Mesendoderm (in vitro differentiated cells): ENCODE measurements at regions not wholly inside any gene's neighbourhood (a gene's known extent, or its start where the extent isn't known, plus 50 kb on each side); places are given as distances from the start of the nearest gene placed in this dataset.
A peak's percentile ranks its signal among the peaks of the same experiment; 100 is the strongest.
"Not testable (repeated sequence)": the region's sequence is repeated elsewhere in the genome, so short reads cannot be mapped to it uniquely, and the experiment has no call there.

Experiments used
- DNase-seq: peaks from one replicate; pipeline ENCODE4 v3.0.0; 2013
- H2AK5ac ChIP-seq: 2 replicates; pipeline ENCODE4 v1.6.1; 2013; ENCODE audit warnings: low read length, inconsistent platforms
- H2BK120ac ChIP-seq: 2 replicates; pipeline ENCODE4 v1.6.1; 2013; ENCODE audit warnings: low read depth, mild to moderate bottlenecking, low read length, moderate library complexity, mixed read lengths
- H2BK15ac ChIP-seq: replicated peaks from 2 replicates; pipeline ENCODE4 v1.6.1; 2013; ENCODE audit warnings: low read depth, mild to moderate bottlenecking, moderate library complexity
- H2BK5ac ChIP-seq: 2 replicates; pipeline ENCODE4 v1.6.1; 2013; ENCODE audit warnings: low read length, inconsistent platforms
- H3K18ac ChIP-seq: 2 replicates; pipeline ENCODE4 v1.6.1; 2013; ENCODE audit warnings: mild to moderate bottlenecking, low read length, mixed read lengths
- H3K23ac ChIP-seq: one replicate; pipeline ENCODE4 v1.6.1; 2013; ENCODE audit warnings: low read length
- H3K27ac ChIP-seq: 2 replicates; pipeline ENCODE4 v1.5.1; 2013; ENCODE audit warnings: low read depth, mild to moderate bottlenecking, inconsistent platforms, low read length, moderate library complexity
- H3K27me3 ChIP-seq: 2 replicates; pipeline ENCODE4 v1.6.1; 2013; ENCODE audit warnings: low read length, control low read depth, mild to moderate bottlenecking, inconsistent platforms; ENCODE audit not compliant: insufficient read depth, poor library complexity
- H3K36me3 ChIP-seq: 2 replicates; pipeline ENCODE4 v1.6.1; 2013; ENCODE audit warnings: low read length, inconsistent platforms; ENCODE audit not compliant: control insufficient read depth, insufficient read depth
- H3K4ac ChIP-seq: one replicate; pipeline ENCODE4 v1.6.1; 2013; ENCODE audit warnings: low read depth, mild to moderate bottlenecking, low read length, moderate library complexity
- H3K4me1 ChIP-seq: 2 replicates; pipeline ENCODE4 v1.6.1; 2013; ENCODE audit warnings: low read depth, low read length, inconsistent platforms; ENCODE audit not compliant: control insufficient read depth
- H3K4me2 ChIP-seq: 2 replicates; pipeline ENCODE4 v1.6.1; 2013; ENCODE audit warnings: low read length
- H3K4me3 ChIP-seq: 2 replicates; pipeline ENCODE4 v1.5.1; 2013; ENCODE audit warnings: mild to moderate bottlenecking, low read length
- H3K56ac ChIP-seq: one replicate; pipeline ENCODE4 v1.6.1; 2013; ENCODE audit warnings: low read length
- H3K79me1 ChIP-seq: 2 replicates; pipeline ENCODE4 v1.6.1; 2013; ENCODE audit warnings: low read length, inconsistent platforms
- H3K79me2 ChIP-seq: 2 replicates; pipeline ENCODE4 v1.6.1; 2013; ENCODE audit warnings: mild to moderate bottlenecking, low read length; ENCODE audit not compliant: control insufficient read depth, insufficient read depth
- H3K9ac ChIP-seq: 2 replicates; pipeline ENCODE4 v1.6.1; 2013; ENCODE audit warnings: low read length, inconsistent platforms
- H4K5ac ChIP-seq: one replicate; pipeline ENCODE4 v1.6.1; 2013; ENCODE audit warnings: low read length
- H4K8ac ChIP-seq: one replicate; pipeline ENCODE4 v1.6.1; 2013; ENCODE audit warnings: low read depth, mild to moderate bottlenecking, control low read depth, low read length, moderate library complexity
- WGBS: extraction: QIAGEN DNeasy Blood & Tissue Kit; methylation state at CpG from one replicate; pipeline ENCODE4 v1.1.7; 2013; ENCODE audit warnings: low lambda C conversion rate, missing lambda C conversion rate; ENCODE audit not compliant: insufficient coverage; ENCODE audit errors: extremely low coverage; 5-methylcytosine and 5-hydroxymethylcytosine counted together

GRCh38 chr14:84496677-84497076 lies 1033.3 kb upstream of the FLRT2 start:
- Histone ChIP-seq H3K4me3 (no peak overlapping the region), H3K9ac (no peak overlapping the region), H4K5ac (no peak overlapping the region), H2BK120ac (no peak overlapping the region), H3K79me1 (no peaks in the 10 kb centered on the region), H3K23ac (no peak overlapping the region), H3K4me2 (no peak overlapping the region), H2BK15ac (no peak overlapping the region), H3K4ac (no peak overlapping the region), H3K18ac (no peak overlapping the region), H3K79me2 (no peaks in the 10 kb centered on the region), H2BK5ac (no peak overlapping the region), H3K27me3 (no peaks in the 10 kb centered on the region), H3K56ac (no peak overlapping the region), H3K4me1 (no peaks in the 10 kb centered on the region), H2AK5ac (no peak overlapping the region), H3K27ac (no peak overlapping the region), H3K36me3 (no peaks in the 10 kb centered on the region), H4K8ac (no peak overlapping the region)
- no CpG with 5 or more reads among the region's 2 CpGs for WGBS
- DNase-seq, result no peak

GRCh38 chr14:84512823-84513222 lies 1017.1 kb upstream of the FLRT2 start:
- H3K56ac ChIP-seq, H3K36me3 ChIP-seq, H4K8ac ChIP-seq, H3K4me2 ChIP-seq, H3K79me2 ChIP-seq, H3K9ac ChIP-seq, H2BK5ac ChIP-seq, H3K23ac ChIP-seq, H2BK15ac ChIP-seq, H3K4me1 ChIP-seq, H4K5ac ChIP-seq, H3K4ac ChIP-seq, H2AK5ac ChIP-seq, DNase-seq, H3K4me3 ChIP-seq, H3K18ac ChIP-seq, H3K27ac ChIP-seq, H2BK120ac ChIP-seq, H3K27me3 ChIP-seq, H3K79me1 ChIP-seq: not testable (repeated sequence)
- WGBS, result no CpG with 5 or more reads among the region's 18 CpGs

- Histone ChIP-seq H3K27ac (no peak overlapping the region), H3K36me3 (no peaks in the 10 kb centered on the region), H4K8ac (no peak overlapping the region), H3K27me3 (no peaks in the 10 kb centered on the region), H2AK5ac (no peak overlapping the region), H3K56ac (no peak overlapping the region), H3K4ac (no peak overlapping the region), H4K5ac (no peak overlapping the region), H3K4me2 (no peak overlapping the region), H3K79me2 (no peaks in the 10 kb centered on the region), H3K18ac (no peak overlapping the region), H2BK15ac (no peak overlapping the region), H3K9ac (no peak overlapping the region), H3K4me1 (no peaks in the 10 kb centered on the region), H2BK5ac (no peak overlapping the region), H3K79me1 (no peaks in the 10 kb centered on the region), H3K4me3 (no peak overlapping the region), H3K23ac (no peak overlapping the region), H2BK120ac (no peak overlapping the region)
- peak; percentile 8 for DNase-seq
- WGBS, result no CpG with 5 or more reads among the region's 3 CpGs
Observed at GRCh38 chr14:84519836-84520235, 1010.1 kb upstream of the FLRT2 start.

- Histone ChIP-seq H4K5ac (no peak overlapping the region), H2BK120ac (no peak overlapping the region), H2BK15ac (no peak overlapping the region), H3K36me3 (no peaks in the 10 kb centered on the region), H3K79me1 (no peaks in the 10 kb centered on the region), H3K18ac (no peak overlapping the region), H3K4me3 (no peak overlapping the region), H3K27me3 (no peaks in the 10 kb centered on the region), H3K4me2 (no peak overlapping the region), H3K4me1 (no peaks in the 10 kb centered on the region), H4K8ac (no peak overlapping the region), H3K56ac (no peak overlapping the region), H2AK5ac (no peak overlapping the region), H3K9ac (no peak overlapping the region), H3K23ac (no peak overlapping the region), H2BK5ac (no peak overlapping the region), H3K79me2 (no peaks in the 10 kb centered on the region), H3K4ac (no peak overlapping the region), H3K27ac (no peak overlapping the region)
- no peak for DNase-seq
- no CpG with 5 or more reads among the region's 1 CpG for WGBS
Observed at GRCh38 chr14:84520711-84521338, 1009.1 kb upstream of the FLRT2 start.

GRCh38 chr14:84523746-84524145 lies 1006.2 kb upstream of the FLRT2 start:
- Histone ChIP-seq H3K27ac (no peak overlapping the region), H3K79me1 (no peaks in the 10 kb centered on the region), H2AK5ac (no peak overlapping the region), H2BK120ac (no peak overlapping the region), H3K4me2 (no peak overlapping the region), H3K4me1 (no peaks in the 10 kb centered on the region), H2BK5ac (no peak overlapping the region), H3K36me3 (no peaks in the 10 kb centered on the region), H3K27me3 (no peaks in the 10 kb centered on the region), H3K56ac (no peak overlapping the region), H3K9ac (no peak overlapping the region), H3K79me2 (no peaks in the 10 kb centered on the region), H3K4ac (no peak overlapping the region), H4K5ac (no peak overlapping the region), H3K23ac (no peak overlapping the region), H2BK15ac (no peak overlapping the region), H3K18ac (no peak overlapping the region), H4K8ac (no peak overlapping the region), H3K4me3 (no peak overlapping the region)
- WGBS, result no CpG with 5 or more reads among the region's 2 CpGs
- no peak for DNase-seq

GRCh38 chr14:84527706-84528105 lies 1002.2 kb upstream of the FLRT2 start:
- Histone ChIP-seq H3K27ac (no peak overlapping the region), H3K36me3 (no peaks in the 10 kb centered on the region), H2BK5ac (no peak overlapping the region), H4K8ac (no peak overlapping the region), H3K79me1 (no peaks in the 10 kb centered on the region), H3K4me2 (no peak overlapping the region), H3K27me3 (no peaks in the 10 kb centered on the region), H2BK15ac (no peak overlapping the region), H3K23ac (no peak overlapping the region), H3K4me1 (no peaks in the 10 kb centered on the region), H3K4ac (no peak overlapping the region), H4K5ac (no peak overlapping the region), H2AK5ac (no peak overlapping the region), H3K4me3 (no peak overlapping the region), H2BK120ac (no peak overlapping the region), H3K79me2 (no peaks in the 10 kb centered on the region), H3K56ac (no peak overlapping the region), H3K18ac (no peak overlapping the region), H3K9ac (no peak overlapping the region)
- DNase-seq, result no peak
- no CpG with 5 or more reads among the region's 3 CpGs for whole genome bisulfite sequencing
